ENCODE measurements at regions not wholly inside any gene's neighbourhood (a gene's known extent, or its start where the extent isn't known, plus 50 kb on each side); places are given as distances from the start of the nearest gene placed in this dataset.

- TF ChIP-seq CTCF (IDR thresholded peaks at IDR 0.05; ENCODE audit: insufficient read depth, low read length) = no peak
- no peak for TF ChIP-seq POLR2AphosphoS5 (IDR thresholded peaks at IDR 0.05; ENCODE audit: low read depth)
- no peak for TF ChIP-seq REST (IDR thresholded peaks at IDR 0.05; ENCODE audit: insufficient replicate concordance, low read depth)
Observed at GRCh38 chr3:56918111-56918568, 116.4 kb upstream of the ARHGEF3 start.

All from HL-60 (cell line).